ENCODE measurements at regions not wholly inside any gene's neighbourhood (a gene's known extent, or its start where the extent isn't known, plus 50 kb on each side); places are given as distances from the start of the nearest gene placed in this dataset.

- no peak overlapping the region for H3K27ac ChIP-seq (ENCODE audit: low read length)
- H3K4me3 ChIP-seq (ENCODE audit: low read depth in 1 of 2, low read length in 2 of 2): no peak overlapping the region
- ATAC-seq (ENCODE audit: insufficient read depth, low read depth) (no peak), DNase-seq (no peak)
- no peak overlapping the region for H3K9ac ChIP-seq (ENCODE audit: low read depth, low read length)
- no peaks in the 10 kb centered on the region for H3K9me3 ChIP-seq (ENCODE audit: insufficient read depth, low read length, severe bottlenecking)
- no peaks in the 10 kb centered on the region for H3K79me2 ChIP-seq (ENCODE audit: insufficient read depth, low read length)
- TF ChIP-seq CTCF (IDR thresholded peaks at IDR 0.05; ENCODE audit: borderline replicate concordance, extremely low read depth, low read length, poor library complexity, severe bottlenecking) (no peak), EZH2 (IDR thresholded peaks at IDR 0.05; ENCODE audit: borderline replicate concordance, low read depth, low read length, severe bottlenecking) (no peak)
- no peaks in the 10 kb centered on the region for H3K4me1 ChIP-seq (ENCODE audit: insufficient read depth, low read length)
- no peak overlapping the region for H2AFZ ChIP-seq (ENCODE audit: low read depth, low read length)
- no peaks in the 10 kb centered on the region for H3K27me3 ChIP-seq (ENCODE audit: insufficient read depth, low read length, poor library complexity)
- H3K4me2 ChIP-seq (ENCODE audit: insufficient read depth, low read length): no peak overlapping the region
- no peaks in the 10 kb centered on the region for H3K36me3 ChIP-seq (ENCODE audit: insufficient read depth, low read length)
- no peaks in the 10 kb centered on the region for H4K20me1 ChIP-seq (ENCODE audit: insufficient read depth, low read length)
Observed at GRCh38 chr3:176275113-176275512, 922.2 kb downstream of the TBL1XR1 start.

DNA sequence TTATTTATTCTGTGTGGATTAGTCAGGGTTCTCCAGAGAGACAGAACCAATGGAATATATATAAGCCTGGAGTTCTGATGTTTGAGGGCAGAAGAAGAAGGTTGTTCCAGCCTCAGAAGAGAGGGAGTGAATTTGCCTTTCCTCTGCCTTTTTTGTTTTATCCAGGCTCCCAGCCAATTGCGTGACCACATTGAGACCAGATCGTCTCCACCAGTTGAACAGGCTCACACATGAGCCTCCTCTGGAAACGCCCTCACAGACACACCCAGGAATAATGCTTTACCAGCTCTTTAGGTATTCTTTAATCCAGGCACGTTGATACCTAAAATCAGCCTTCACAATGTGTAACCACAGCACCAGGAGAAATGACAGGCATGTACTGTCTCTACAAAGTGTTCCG is 923.1 kb downstream of the TBL1XR1 start:
- Histone ChIP-seq H3K27ac (ENCODE audit: low read length) (no peak overlapping the region), H4K20me1 (ENCODE audit: insufficient read depth, low read length) (no peaks in the 10 kb centered on the region), H3K9ac (ENCODE audit: low read depth, low read length) (no peak overlapping the region), H3K9me3 (ENCODE audit: insufficient read depth, low read length, severe bottlenecking) (peaks cover under 1% of the 10 kb centered on the region), H3K79me2 (ENCODE audit: insufficient read depth, low read length) (no peaks in the 10 kb centered on the region), H3K4me1 (ENCODE audit: insufficient read depth, low read length) (no peaks in the 10 kb centered on the region), H2AFZ (ENCODE audit: low read depth, low read length) (no peak overlapping the region), H3K27me3 (ENCODE audit: insufficient read depth, low read length, poor library complexity) (no peaks in the 10 kb centered on the region), H3K36me3 (ENCODE audit: insufficient read depth, low read length) (no peaks in the 10 kb centered on the region), H3K4me3 (ENCODE audit: low read depth in 1 of 2, low read length in 2 of 2) (no peak overlapping the region), H3K4me2 (ENCODE audit: insufficient read depth, low read length) (no peak overlapping the region)
- TF ChIP-seq EZH2 (IDR thresholded peaks at IDR 0.05; ENCODE audit: borderline replicate concordance, low read depth, low read length, severe bottlenecking): no peak
- no peak for TF ChIP-seq CTCF (IDR thresholded peaks at IDR 0.05; ENCODE audit: borderline replicate concordance, extremely low read depth, low read length, poor library complexity, severe bottlenecking)
- no peak for ATAC-seq (ENCODE audit: insufficient read depth, low read depth)
- DNase-seq: no peak

- Histone ChIP-seq H3K4me2 (ENCODE audit: insufficient read depth, low read length) (no peak overlapping the region), H3K9ac (ENCODE audit: low read depth, low read length) (no peak overlapping the region), H3K27me3 (ENCODE audit: insufficient read depth, low read length, poor library complexity) (no peaks in the 10 kb centered on the region), H3K4me3 (ENCODE audit: low read depth in 1 of 2, low read length in 2 of 2) (no peak overlapping the region), H3K27ac (ENCODE audit: low read length) (no peak overlapping the region), H3K36me3 (ENCODE audit: insufficient read depth, low read length) (no peaks in the 10 kb centered on the region), H2AFZ (ENCODE audit: low read depth, low read length) (no peak overlapping the region), H3K9me3 (ENCODE audit: insufficient read depth, low read length, severe bottlenecking) (peaks cover 3% of the 10 kb centered on the region), H3K4me1 (ENCODE audit: insufficient read depth, low read length) (no peaks in the 10 kb centered on the region), H3K79me2 (ENCODE audit: insufficient read depth, low read length) (no peaks in the 10 kb centered on the region), H4K20me1 (ENCODE audit: insufficient read depth, low read length) (no peaks in the 10 kb centered on the region)
- no peak for TF ChIP-seq CTCF (IDR thresholded peaks at IDR 0.05; ENCODE audit: borderline replicate concordance, extremely low read depth, low read length, poor library complexity, severe bottlenecking)
- TF ChIP-seq EZH2 (IDR thresholded peaks at IDR 0.05; ENCODE audit: borderline replicate concordance, low read depth, low read length, severe bottlenecking): no peak
- no peak for ATAC-seq (ENCODE audit: insufficient read depth, low read depth)
- DNase-seq: no peak
Observed at GRCh38 chr3:176262071-176262470, 935.2 kb downstream of the TBL1XR1 start.

GRCh38 chr3:176247191-176247590 is 950.1 kb downstream of the TBL1XR1 start:
- no peak overlapping the region for H3K9ac ChIP-seq (ENCODE audit: low read depth, low read length)
- no peak for TF ChIP-seq EZH2 (IDR thresholded peaks at IDR 0.05; ENCODE audit: borderline replicate concordance, low read depth, low read length, severe bottlenecking)
- TF ChIP-seq CTCF (IDR thresholded peaks at IDR 0.05; ENCODE audit: borderline replicate concordance, extremely low read depth, low read length, poor library complexity, severe bottlenecking): no peak

More at GRCh38 chr3:176247191-176247590, 950.1 kb downstream of the TBL1XR1 start:
- no peaks in the 10 kb centered on the region for H4K20me1 ChIP-seq (ENCODE audit: insufficient read depth, low read length)
- H3K27ac ChIP-seq (ENCODE audit: low read length): no peak overlapping the region
- no peaks in the 10 kb centered on the region for H3K79me2 ChIP-seq (ENCODE audit: insufficient read depth, low read length)
- no peaks in the 10 kb centered on the region for H3K4me1 ChIP-seq (ENCODE audit: insufficient read depth, low read length)
- H3K27me3 ChIP-seq (ENCODE audit: insufficient read depth, low read length, poor library complexity): no peaks in the 10 kb centered on the region
- no peaks in the 10 kb centered on the region for H3K36me3 ChIP-seq (ENCODE audit: insufficient read depth, low read length)
- H3K4me2 ChIP-seq (ENCODE audit: insufficient read depth, low read length): no peak overlapping the region
- no peak overlapping the region for H3K4me3 ChIP-seq (ENCODE audit: low read depth in 1 of 2, low read length in 2 of 2)
- ATAC-seq (ENCODE audit: insufficient read depth, low read depth) (no peak), DNase-seq (no peak)
- H3K9me3 ChIP-seq (ENCODE audit: insufficient read depth, low read length, severe bottlenecking): no peaks in the 10 kb centered on the region
- no peak overlapping the region; the same call in 1 of the 2 replicates for H2AFZ ChIP-seq (ENCODE audit: low read depth, low read length)
